Keratinocyte (primary cell): ENCODE measurements at regions not wholly inside any gene's neighbourhood (a gene's known extent, or its start where the extent isn't known, plus 50 kb on each side); places are given as distances from the start of the nearest gene placed in this dataset.
"Not testable (repeated sequence)": the region's sequence is repeated elsewhere in the genome, so short reads cannot be mapped to it uniquely, and the experiment has no call there.

Experiments used
- DNase-seq: peaks from one replicate; pipeline ENCODE4 v3.0.0-alpha.2; 2011; ENCODE audit warnings: low read depth, missing footprints, low spot score
- FAIRE-seq: peaks from 2 replicates; lab custom pipeline; 2011; peaks lifted over from hg19 to GRCh38; lab: Jason Lieb, UNC
- H2AFZ ChIP-seq: 2 replicates; pipeline ENCODE4 v1.6.0; 2012; ENCODE audit warnings: low read length, control low read depth, inconsistent platforms; ENCODE audit not compliant: control insufficient read depth
- H3K27ac ChIP-seq: 2 replicates; pipeline ENCODE4 v1.5.1; 2011; ENCODE audit warnings: low read length; ENCODE audit not compliant: control insufficient read depth, insufficient read depth
- H3K27me3 ChIP-seq: 3 replicates; pipeline ENCODE4 v1.6.0; 2011; ENCODE audit warnings: low read length; ENCODE audit not compliant: control insufficient read depth, insufficient read depth; ENCODE audit errors: extremely low read depth
- H3K36me3 ChIP-seq, 2 experiments: 2 replicates in 1 of 2; 3 replicates in 1 of 2; pipeline ENCODE4 v1.5.1; 2011; ENCODE audit warnings: low read length in 2 of 2, mild to moderate bottlenecking in 1 of 2; ENCODE audit not compliant: control insufficient read depth in 2 of 2, insufficient read depth in 2 of 2; ENCODE audit errors: extremely low read depth in 1 of 2
- H3K4me1 ChIP-seq: 3 replicates; pipeline ENCODE4 v1.5.1; 2011; ENCODE audit warnings: low read length; ENCODE audit not compliant: control insufficient read depth, insufficient read depth; ENCODE audit errors: extremely low read depth
- H3K4me2 ChIP-seq: 3 replicates; pipeline ENCODE4 v1.6.0; 2011; ENCODE audit warnings: low read depth, low read length; ENCODE audit not compliant: control insufficient read depth, insufficient read depth; ENCODE audit errors: extremely low read depth
- H3K4me3 ChIP-seq, 3 experiments: fragments of 200-600 bp in 1 of 3; sonication (generic) in 1 of 3; 2 replicates in 2 of 3; 3 replicates in 1 of 3; pipeline ENCODE4 v1.5.1; 2011 to 2016; ENCODE audit warnings: low read length in 3 of 3, mild to moderate bottlenecking in 3 of 3, control low read depth in 2 of 3, inconsistent platforms in 1 of 3, low read depth in 1 of 3, mixed read lengths in 1 of 3, mixed run types in 1 of 3, moderate library complexity in 1 of 3; ENCODE audit not compliant: control insufficient read depth in 2 of 3, insufficient read depth in 2 of 3; ENCODE audit errors: extremely low read depth in 1 of 3
- H3K79me2 ChIP-seq: 2 replicates; pipeline ENCODE4 v1.6.0; 2012; ENCODE audit warnings: low read length; ENCODE audit not compliant: control insufficient read depth, insufficient read depth
- H3K9ac ChIP-seq: 3 replicates; pipeline ENCODE4 v1.6.0; 2011; ENCODE audit warnings: low read length; ENCODE audit not compliant: control insufficient read depth, insufficient read depth; ENCODE audit errors: extremely low read depth
- H3K9me1 ChIP-seq: 3 replicates; pipeline ENCODE4 v1.6.0; 2011; ENCODE audit warnings: low read length; ENCODE audit not compliant: control insufficient read depth, insufficient read depth; ENCODE audit errors: extremely low read depth
- H3K9me3 ChIP-seq: 2 replicates; pipeline ENCODE4 v1.5.1; 2012; ENCODE audit warnings: low read depth, low read length; ENCODE audit not compliant: control insufficient read depth
- H4K20me1 ChIP-seq: 3 replicates; pipeline ENCODE4 v1.6.0; 2011; ENCODE audit warnings: low read length; ENCODE audit not compliant: control insufficient read depth, insufficient read depth; ENCODE audit errors: extremely low read depth
- EZH2 ChIP-seq: IDR thresholded peaks from one replicate; pipeline ENCODE4 v1.6.1; 2012; ENCODE audit warnings: inconsistent platforms, mild to moderate bottlenecking, low read length, moderate library complexity
- dilution Hi-C: fragments of 300-500 bp; cut with MboI; formaldehyde crosslinking; loops from one replicate; pipeline ENCODE4 v1.7.0; 2020; ENCODE audit warnings: low sequenced_read_pairs; ENCODE audit not compliant: extremely low pct_ligation_motif_present
- TF ChIP-seq, protein P1 (sequence below), 3 experiments: IDR thresholded peaks in 1 of 3; conservative IDR thresholded peaks in 1 of 3; optimal IDR thresholded peaks in 1 of 3; 2 replicates in 2 of 3; 3 replicates in 1 of 3; pipeline versions ENCODE3 to v1.5.1; 2011; ENCODE audit warnings: low read length in 3 of 3, mild to moderate bottlenecking in 3 of 3, moderate library complexity in 2 of 3, control low read depth in 1 of 3, inconsistent platforms in 1 of 3; ENCODE audit not compliant: insufficient read depth in 2 of 3; ENCODE audit errors: extremely low read depth in 1 of 3

DNA sequence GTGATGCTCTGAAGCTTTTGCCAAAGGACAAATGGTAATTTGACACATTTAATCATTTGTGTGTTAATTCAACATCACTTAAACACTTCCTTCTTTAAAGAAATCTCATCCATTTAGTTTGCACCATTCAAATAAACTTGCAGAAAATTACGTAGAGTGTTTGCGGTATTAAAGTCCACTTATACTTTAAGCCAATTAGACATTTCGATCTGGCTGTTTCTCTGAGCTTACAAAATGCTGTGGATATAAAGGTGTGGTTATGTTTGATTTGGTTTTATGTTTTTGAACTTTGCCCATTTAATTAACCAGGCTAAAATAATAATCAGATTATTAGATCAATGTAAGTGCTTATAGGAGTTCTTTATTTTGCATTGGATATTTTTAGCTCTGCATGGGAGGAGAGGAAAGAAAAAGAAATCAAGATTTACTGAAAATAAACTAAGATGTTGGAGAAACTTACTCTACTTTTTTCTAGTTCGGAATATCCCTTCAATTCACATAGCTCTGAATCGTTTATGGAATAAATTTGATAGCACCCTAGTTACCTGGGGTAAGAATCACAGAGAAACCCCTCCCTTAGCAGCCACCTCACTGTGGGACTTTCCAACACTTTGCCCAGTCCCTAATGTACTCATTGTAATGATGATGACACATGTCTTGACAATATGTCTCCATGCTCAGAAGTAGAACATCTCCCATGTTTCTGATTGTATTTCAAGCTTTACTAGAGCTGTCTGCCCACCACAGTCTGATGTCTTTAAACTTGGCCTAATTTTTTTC is 268.0 kb downstream of the BTG1 start:
- no peak overlapping the region for H3K4me3 ChIP-seq
- H3K4me1 ChIP-seq: no peaks in the 10 kb centered on the region
- no peaks in the 10 kb centered on the region for H4K20me1 ChIP-seq
- DNase-seq (no peak), FAIRE-seq (peak; percentile 23)
- H3K36me3 ChIP-seq: no peaks in the 10 kb centered on the region
- no peak overlapping the region for H3K9ac ChIP-seq
- no peaks in the 10 kb centered on the region for H3K79me2 ChIP-seq
- no peak overlapping the region for H2AFZ ChIP-seq
- TF ChIP-seq, protein P1, sequence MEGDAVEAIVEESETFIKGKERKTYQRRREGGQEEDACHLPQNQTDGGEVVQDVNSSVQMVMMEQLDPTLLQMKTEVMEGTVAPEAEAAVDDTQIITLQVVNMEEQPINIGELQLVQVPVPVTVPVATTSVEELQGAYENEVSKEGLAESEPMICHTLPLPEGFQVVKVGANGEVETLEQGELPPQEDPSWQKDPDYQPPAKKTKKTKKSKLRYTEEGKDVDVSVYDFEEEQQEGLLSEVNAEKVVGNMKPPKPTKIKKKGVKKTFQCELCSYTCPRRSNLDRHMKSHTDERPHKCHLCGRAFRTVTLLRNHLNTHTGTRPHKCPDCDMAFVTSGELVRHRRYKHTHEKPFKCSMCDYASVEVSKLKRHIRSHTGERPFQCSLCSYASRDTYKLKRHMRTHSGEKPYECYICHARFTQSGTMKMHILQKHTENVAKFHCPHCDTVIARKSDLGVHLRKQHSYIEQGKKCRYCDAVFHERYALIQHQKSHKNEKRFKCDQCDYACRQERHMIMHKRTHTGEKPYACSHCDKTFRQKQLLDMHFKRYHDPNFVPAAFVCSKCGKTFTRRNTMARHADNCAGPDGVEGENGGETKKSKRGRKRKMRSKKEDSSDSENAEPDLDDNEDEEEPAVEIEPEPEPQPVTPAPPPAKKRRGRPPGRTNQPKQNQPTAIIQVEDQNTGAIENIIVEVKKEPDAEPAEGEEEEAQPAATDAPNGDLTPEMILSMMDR (optimal IDR thresholded peaks at IDR 0.05 in 1 of 3, IDR thresholded peaks at IDR 0.05 in 1 of 3, conservative IDR thresholded peaks at IDR 0.05 in 1 of 3; ENCODE audit: extremely low read depth in 1 of 3, insufficient read depth in 2 of 3, low read length in 3 of 3): no peak
- no peak for TF ChIP-seq EZH2
- no peaks in the 10 kb centered on the region for H3K9me3 ChIP-seq
- no peaks in the 10 kb centered on the region for H3K27me3 ChIP-seq
- no peak overlapping the region for H3K4me2 ChIP-seq
- no peak overlapping the region for H3K27ac ChIP-seq
- no peaks in the 10 kb centered on the region for H3K9me1 ChIP-seq
- dilution Hi-C loops: no loop called here

DNA sequence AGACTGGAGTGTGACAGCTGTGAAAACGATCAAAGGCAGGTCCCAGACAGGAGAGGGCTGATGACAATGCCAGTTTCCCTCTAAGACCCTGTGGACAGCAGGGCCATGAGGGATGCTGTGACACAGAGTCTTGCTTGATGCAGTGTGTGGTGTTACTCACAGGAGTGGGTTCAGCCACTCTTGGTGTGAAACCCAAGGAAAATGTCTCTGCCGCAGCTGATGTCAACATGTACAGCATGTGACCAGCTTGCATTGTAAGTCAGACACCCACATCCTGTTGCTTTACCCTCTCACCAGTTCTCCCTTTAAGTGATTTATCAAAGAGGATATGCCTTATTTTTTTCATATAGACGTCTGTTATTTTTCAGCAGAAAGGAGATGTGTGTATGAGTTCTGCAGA is 268.6 kb downstream of the BTG1 start:
- DNase-seq (no peak), FAIRE-seq (no peak)
- Histone ChIP-seq H3K27me3 (no peaks in the 10 kb centered on the region), H3K4me1 (no peaks in the 10 kb centered on the region), H3K79me2 (no peaks in the 10 kb centered on the region), H3K36me3 (no peaks in the 10 kb centered on the region), H4K20me1 (no peaks in the 10 kb centered on the region), H3K4me2 (no peak overlapping the region), H3K9me1 (no peaks in the 10 kb centered on the region), H3K9ac (no peak overlapping the region), H3K27ac (no peak overlapping the region), H3K9me3 (no peaks in the 10 kb centered on the region), H2AFZ (no peak overlapping the region), H3K4me3 (no peak overlapping the region)
- dilution Hi-C loops: no loop called here
- TF ChIP-seq, protein P1 (optimal IDR thresholded peaks at IDR 0.05 in 1 of 3, IDR thresholded peaks at IDR 0.05 in 1 of 3, conservative IDR thresholded peaks at IDR 0.05 in 1 of 3; ENCODE audit: extremely low read depth in 1 of 3, insufficient read depth in 2 of 3, low read length in 3 of 3): no peak
- no peak for TF ChIP-seq EZH2

DNA sequence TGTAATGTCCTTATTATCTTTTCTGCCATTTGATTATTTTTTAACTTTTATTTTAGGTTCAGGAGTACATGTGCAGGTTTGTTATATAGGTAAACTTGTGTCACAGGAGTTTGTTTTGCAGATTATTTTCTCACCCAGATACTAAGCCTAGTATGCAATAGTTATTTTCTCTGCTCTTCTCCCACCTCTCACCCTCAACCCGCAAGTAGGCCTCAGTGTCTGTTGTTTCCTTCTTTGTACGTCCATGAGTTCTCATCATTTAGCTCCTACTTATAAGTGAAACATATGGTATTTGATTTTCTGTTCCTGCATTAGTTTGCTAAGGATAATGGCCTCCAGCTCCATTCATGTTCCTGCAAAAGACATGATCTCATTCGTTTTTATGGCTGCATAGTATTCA is 270.0 kb downstream of the BTG1 start:
- not testable (repeated sequence) for FAIRE-seq, H3K9me3 ChIP-seq

More for the DNA sequence above, 270.0 kb downstream of the BTG1 start:
- H3K4me2 ChIP-seq, H3K27ac ChIP-seq, H3K27me3 ChIP-seq, H2AFZ ChIP-seq, H3K4me1 ChIP-seq, H3K36me3 ChIP-seq, H3K9me1 ChIP-seq, H3K79me2 ChIP-seq, H4K20me1 ChIP-seq, DNase-seq, dilution Hi-C loops, H3K9ac ChIP-seq, H3K4me3 ChIP-seq: not testable (repeated sequence)
